A549 (cell line): ENCODE measurements at regions not wholly inside any gene's neighbourhood (a gene's known extent, or its start where the extent isn't known, plus 50 kb on each side); places are given as distances from the start of the nearest gene placed in this dataset.

ENCODE experiments used
- ATAC-seq, 2 experiments: fragments of 200-7000 bp in 1 of 2; fragments of >200 bp in 1 of 2; cut with Nextera tagmentation in 1 of 2; cut with Tn5 transposase in 1 of 2; 3 replicates each; pipeline versions ENCODE4 v1.8.0 to v1.9.1; 2018 to 2020; ENCODE audit warnings: mild to moderate bottlenecking in 1 of 2, moderate library complexity in 1 of 2
- CTCF ChIA-PET: fragments of 300-600 bp; sonication (Branson Sonifier 250); formaldehyde crosslinking; extraction: SDS; loops from one replicate; lab custom pipeline; 2021; ENCODE audit warnings: antibody characterized with exemption, inconsistent platforms; lab: Yijun Ruan, JAX
- POLR2A ChIA-PET: fragments of 350-600 bp; formaldehyde crosslinking; extraction: SDS; loops from one replicate; lab custom pipeline; 2021; ENCODE audit warnings: antibody characterized with exemption, inconsistent platforms; lab: Yijun Ruan, JAX
- DNase-seq, 2 experiments: peaks; one replicate each; pipeline versions ENCODE4 v3.0.0 to v3.0.0-alpha.2; 2011 to 2016; ENCODE audit warnings: low read depth in 1 of 2, low spot score in 1 of 2
- FAIRE-seq: peaks from 2 replicates; lab custom pipeline; 2011; peaks lifted over from hg19 to GRCh38; lab: Jason Lieb, UNC
- H3K27ac ChIP-seq, 2 experiments: fragments of >200 bp; sonication (Bioruptor Twin); formaldehyde crosslinking; 3 replicates each; pipeline ENCODE4 v1.5.1; 2016 to 2017
- H3K4me1 ChIP-seq: fragments of >200 bp; sonication (Bioruptor Twin); formaldehyde crosslinking; 3 replicates; pipeline ENCODE4 v1.6.1; 2016
- H3K4me2 ChIP-seq: fragments of >200 bp; sonication (Bioruptor Twin); formaldehyde crosslinking; 3 replicates; pipeline ENCODE4 v1.6.1; 2016
- H3K4me3 ChIP-seq: fragments of >200 bp; sonication (Bioruptor Twin); formaldehyde crosslinking; 3 replicates; pipeline ENCODE4 v1.5.1; 2016
- H3K9me3 ChIP-seq: fragments of >200 bp; sonication (Bioruptor Twin); formaldehyde crosslinking; 3 replicates; pipeline ENCODE4 v1.6.1; 2016
- EHMT2 ChIP-seq: fragments of 200-600 bp; sonication (generic); IDR thresholded peaks from 2 replicates; pipeline ENCODE4 v1.6.1; 2016; ENCODE audit warnings: antibody characterized with exemption, low read depth, mild to moderate bottlenecking, moderate library complexity
- EP300 ChIP-seq, 2 experiments: fragments of >200 bp; sonication (Bioruptor Twin); formaldehyde crosslinking; IDR thresholded peaks; 2 replicates in 1 of 2; 3 replicates in 1 of 2; pipeline ENCODE4 v1.6.1; 2016 to 2017
- ESRRA ChIP-seq: fragments of 150-350 bp; IDR thresholded peaks from 2 replicates; pipeline ENCODE4 v1.6.1; 2014; ENCODE audit warnings: mild to moderate bottlenecking, low read length, borderline replicate concordance
- FOSL2 ChIP-seq, 2 experiments: fragments of 450-650 bp in 1 of 2; fragments of >200 bp in 1 of 2; sonication (Bioruptor Twin) in 1 of 2; formaldehyde crosslinking; IDR thresholded peaks; 2 replicates each; pipeline versions ENCODE4 v1.5.0 to v1.6.1; 2016 to 2020; ENCODE audit warnings: mild to moderate bottlenecking in 1 of 2, moderate library complexity in 1 of 2
- HDAC2 ChIP-seq: fragments of 200-600 bp; sonication (generic); IDR thresholded peaks from 2 replicates; pipeline ENCODE4 v1.6.1; 2016
- HMGXB4 ChIP-seq: fragments of 250-450 bp; sonication (Bioruptor Pico); IDR thresholded peaks from 2 replicates; pipeline ENCODE4 v1.5.0; 2021; ENCODE audit warnings: mild to moderate bottlenecking, moderate library complexity, borderline replicate concordance
- HOXA7 ChIP-seq: fragments of 250-450 bp; sonication (Bioruptor Pico); IDR thresholded peaks from 2 replicates; pipeline ENCODE4 v1.5.0; 2020; ENCODE audit warnings: mild to moderate bottlenecking, moderate library complexity
- HOXB13 ChIP-seq: fragments of 250-450 bp; sonication (Bioruptor Pico); IDR thresholded peaks from 2 replicates; pipeline ENCODE4 v1.5.0; 2020; ENCODE audit warnings: low read depth, mild to moderate bottlenecking, moderate library complexity
- HOXB5 ChIP-seq: fragments of 250-450 bp; sonication (Bioruptor Pico); IDR thresholded peaks from 2 replicates; pipeline ENCODE4 v1.5.0; 2020; ENCODE audit warnings: mild to moderate bottlenecking, moderate library complexity
- JUN ChIP-seq, 2 experiments: fragments of >200 bp; sonication (Bioruptor Twin); formaldehyde crosslinking; IDR thresholded peaks; 2 replicates in 1 of 2; 3 replicates in 1 of 2; pipeline ENCODE4 v1.6.1; 2016 to 2017
- JUNB ChIP-seq: fragments of >200 bp; sonication (Bioruptor Twin); formaldehyde crosslinking; IDR thresholded peaks from 2 replicates; pipeline ENCODE4 v1.6.1; 2016
- KDM5A ChIP-seq: fragments of 200-600 bp; sonication (generic); IDR thresholded peaks from 2 replicates; pipeline ENCODE4 v1.6.1; 2016; ENCODE audit warnings: antibody characterized with exemption, mild to moderate bottlenecking
- NFE2L2 ChIP-seq: fragments of 150-350 bp; conservative IDR thresholded peaks from 2 replicates; pipeline ENCODE4 v1.6.1; 2014; ENCODE audit warnings: low read length
- NPAS2 ChIP-seq: fragments of 250-450 bp; sonication (Bioruptor Pico); IDR thresholded peaks from 2 replicates; pipeline ENCODE4 v1.8.0; 2022; ENCODE audit warnings: mild to moderate bottlenecking, moderate library complexity, borderline replicate concordance
- NR3C1 ChIP-seq: fragments of >200 bp; sonication (Bioruptor Twin); formaldehyde crosslinking; IDR thresholded peaks from 3 replicates; pipeline ENCODE4 v1.6.1; 2017
- RCOR1 ChIP-seq: fragments of 150-350 bp; IDR thresholded peaks from 2 replicates; pipeline ENCODE4 v1.6.1; 2014; ENCODE audit warnings: antibody characterized with exemption, low read length, low read depth
- USF2 ChIP-seq: fragments of 450-650 bp; IDR thresholded peaks from 2 replicates; pipeline ENCODE4 v1.6.1; 2014; ENCODE audit warnings: antibody characterized with exemption
- ZSCAN20 ChIP-seq: fragments of 250-450 bp; sonication (Bioruptor Pico); IDR thresholded peaks from 2 replicates; pipeline ENCODE4 v1.8.0; 2022; ENCODE audit warnings: mild to moderate bottlenecking, moderate library complexity
- WGBS: methylation state at CpG from one replicate; pipeline ENCODE4 v1.1.6; 2017; ENCODE audit errors: missing lambda C conversion rate; 5-methylcytosine and 5-hydroxymethylcytosine counted together
- TF ChIP-seq, protein P1 (sequence below): fragments of >200 bp; sonication (Bioruptor Twin); formaldehyde crosslinking; IDR thresholded peaks from 3 replicates; pipeline ENCODE4 v1.5.1; 2016
- TF ChIP-seq, protein P2 (sequence below): fragments of >200 bp; sonication (Bioruptor Twin); formaldehyde crosslinking; IDR thresholded peaks from 3 replicates; pipeline ENCODE4 v1.6.1; 2016
- TF ChIP-seq, protein P3 (sequence below): fragments of >200 bp; sonication (Bioruptor Twin); formaldehyde crosslinking; IDR thresholded peaks from 2 replicates; pipeline ENCODE4 v1.6.1; 2016

DNA sequence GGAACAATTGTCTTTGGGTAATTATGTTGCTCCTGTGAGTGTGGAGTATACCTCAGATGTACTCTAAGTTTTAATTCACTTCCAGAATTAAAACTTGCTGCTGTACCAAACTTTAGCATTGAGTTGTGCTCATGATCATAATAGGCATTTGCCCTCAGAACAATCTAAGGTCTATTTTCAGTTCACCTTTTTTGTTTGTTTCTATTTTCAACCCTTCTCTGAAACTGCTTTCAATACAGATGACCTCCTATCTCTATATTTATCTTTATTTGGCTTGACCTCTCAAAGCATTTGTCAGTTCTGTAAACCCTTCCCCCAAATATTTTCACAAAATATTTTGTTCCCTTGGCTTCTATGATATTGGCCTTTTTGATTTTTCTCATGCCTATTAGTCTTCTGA is 873.0 kb downstream of the OLFM4 start:
- Histone ChIP-seq H3K9me3 (no peaks in the 10 kb centered on the region), H3K4me2 (no peak overlapping the region), H3K4me1 (no peaks in the 10 kb centered on the region), H3K27ac (no peak overlapping the region), H3K4me3 (no peak overlapping the region)
- ATAC-seq (no peak), DNase-seq (no peak), FAIRE-seq (no peak)
- ChIA-PET CTCF (no interaction called here), POLR2A (no interaction called here)
- no peak for TF ChIP-seq NPAS2 (CRISPR knock-in tag)
- TF ChIP-seq USF2, result no peak
- TF ChIP-seq HDAC2, result no peak
- TF ChIP-seq EHMT2, result no peak
- no peak for TF ChIP-seq EP300 (IDR thresholded peaks at IDR 0.05)
- no peak for TF ChIP-seq HMGXB4 (CRISPR knock-in tag)
- no peak for TF ChIP-seq ZSCAN20 (CRISPR knock-in tag)
- no peak for TF ChIP-seq RCOR1
- TF ChIP-seq, protein P1, sequence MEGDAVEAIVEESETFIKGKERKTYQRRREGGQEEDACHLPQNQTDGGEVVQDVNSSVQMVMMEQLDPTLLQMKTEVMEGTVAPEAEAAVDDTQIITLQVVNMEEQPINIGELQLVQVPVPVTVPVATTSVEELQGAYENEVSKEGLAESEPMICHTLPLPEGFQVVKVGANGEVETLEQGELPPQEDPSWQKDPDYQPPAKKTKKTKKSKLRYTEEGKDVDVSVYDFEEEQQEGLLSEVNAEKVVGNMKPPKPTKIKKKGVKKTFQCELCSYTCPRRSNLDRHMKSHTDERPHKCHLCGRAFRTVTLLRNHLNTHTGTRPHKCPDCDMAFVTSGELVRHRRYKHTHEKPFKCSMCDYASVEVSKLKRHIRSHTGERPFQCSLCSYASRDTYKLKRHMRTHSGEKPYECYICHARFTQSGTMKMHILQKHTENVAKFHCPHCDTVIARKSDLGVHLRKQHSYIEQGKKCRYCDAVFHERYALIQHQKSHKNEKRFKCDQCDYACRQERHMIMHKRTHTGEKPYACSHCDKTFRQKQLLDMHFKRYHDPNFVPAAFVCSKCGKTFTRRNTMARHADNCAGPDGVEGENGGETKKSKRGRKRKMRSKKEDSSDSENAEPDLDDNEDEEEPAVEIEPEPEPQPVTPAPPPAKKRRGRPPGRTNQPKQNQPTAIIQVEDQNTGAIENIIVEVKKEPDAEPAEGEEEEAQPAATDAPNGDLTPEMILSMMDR, result no peak
- no peak for TF ChIP-seq HOXA7 (CRISPR knock-in tag)
- no peak for TF ChIP-seq JUNB
- TF ChIP-seq NFE2L2, result no peak
- no peak for TF ChIP-seq HOXB13 (CRISPR knock-in tag)
- no peak for TF ChIP-seq JUN (IDR thresholded peaks at IDR 0.05)
- no peak for TF ChIP-seq HOXB5 (CRISPR knock-in tag)
- TF ChIP-seq, protein P2, sequence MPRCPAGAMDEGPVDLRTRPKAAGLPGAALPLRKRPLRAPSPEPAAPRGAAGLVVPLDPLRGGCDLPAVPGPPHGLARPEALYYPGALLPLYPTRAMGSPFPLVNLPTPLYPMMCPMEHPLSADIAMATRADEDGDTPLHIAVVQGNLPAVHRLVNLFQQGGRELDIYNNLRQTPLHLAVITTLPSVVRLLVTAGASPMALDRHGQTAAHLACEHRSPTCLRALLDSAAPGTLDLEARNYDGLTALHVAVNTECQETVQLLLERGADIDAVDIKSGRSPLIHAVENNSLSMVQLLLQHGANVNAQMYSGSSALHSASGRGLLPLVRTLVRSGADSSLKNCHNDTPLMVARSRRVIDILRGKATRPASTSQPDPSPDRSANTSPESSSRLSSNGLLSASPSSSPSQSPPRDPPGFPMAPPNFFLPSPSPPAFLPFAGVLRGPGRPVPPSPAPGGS, result no peak
- TF ChIP-seq, protein P3, sequence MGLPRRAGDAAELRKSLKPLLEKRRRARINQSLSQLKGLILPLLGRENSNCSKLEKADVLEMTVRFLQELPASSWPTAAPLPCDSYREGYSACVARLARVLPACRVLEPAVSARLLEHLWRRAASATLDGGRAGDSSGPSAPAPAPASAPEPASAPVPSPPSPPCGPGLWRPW, result no peak

- Histone ChIP-seq H3K4me2 (no peak overlapping the region), H3K9me3 (no peaks in the 10 kb centered on the region), H3K27ac (no peak overlapping the region), H3K4me1 (no peaks in the 10 kb centered on the region), H3K4me3 (no peak overlapping the region)
- FAIRE-seq (no peak), ATAC-seq (no peak), DNase-seq (no peak)
- CTCF ChIA-PET, result no interaction called here
- 5% methylated on average over 2 of the region's 2 CpGs for WGBS
- TF ChIP-seq ESRRA (no peak), FOSL2 (IDR thresholded peaks at IDR 0.05) (no peak), FOSL2 (CRISPR knock-in tag; IDR thresholded peaks at IDR 0.05) (no peak), NR3C1 (no peak), KDM5A (no peak)
- POLR2A ChIA-PET, result no interaction called here
Measured at GRCh38 chr13:53907891-53908290, 879.3 kb downstream of the OLFM4 start.
